IMR-90 (cell line): ENCODE measurements at regions not wholly inside any gene's neighbourhood (a gene's known extent, or its start where the extent isn't known, plus 50 kb on each side); places are given as distances from the start of the nearest gene placed in this dataset.
"Not testable (repeated sequence)": the region's sequence is repeated elsewhere in the genome, so short reads cannot be mapped to it uniquely, and the experiment has no call there.

Experiments
- ATAC-seq: fragments of 200-7000 bp; cut with Tn5 transposase; 2 replicates; pipeline ENCODE4 v1.9.1; 2020; ENCODE audit warnings: low read depth, mild to moderate bottlenecking, moderate library complexity
- BruUV-seq: library from RNA; stranded (reverse); fragments of 400-500 nt; replicated peaks from 2 replicates; lab custom pipeline; 2021; lab: Mats Ljungman, UMichigan
- CTCF ChIA-PET: fragments of 300-600 bp; formaldehyde crosslinking; extraction: SDS; loops from one replicate; lab custom pipeline; 2021; ENCODE audit warnings: antibody characterized with exemption; lab: Yijun Ruan, JAX
- POLR2A ChIA-PET: fragments of 300-600 bp; sonication (Branson Sonifier 250); formaldehyde crosslinking; loops from one replicate; lab custom pipeline; 2022; ENCODE audit warnings: antibody characterized with exemption; ENCODE audit not compliant: unreplicated experiment; lab: Charles Lee
- DNase-seq: peaks from one replicate; pipeline ENCODE4 v3.0.0; 2013
- H2AFZ ChIP-seq: replicated peaks from 2 replicates; pipeline ENCODE3; 2013; ENCODE audit warnings: low read length, mild to moderate bottlenecking; ENCODE audit not compliant: poor library complexity
- H2AK5ac ChIP-seq: 2 replicates; pipeline ENCODE4 v1.6.1; 2013; ENCODE audit warnings: low read depth, low read length, inconsistent platforms
- H2AK9ac ChIP-seq: replicated peaks from 2 replicates; pipeline ENCODE3; 2013; ENCODE audit warnings: mild to moderate bottlenecking, low read depth, low read length, moderate library complexity; ENCODE audit not compliant: poor library complexity
- H2BK120ac ChIP-seq: 2 replicates; pipeline ENCODE4 v1.6.1; 2013; ENCODE audit warnings: low read depth, low read length, inconsistent platforms
- H2BK15ac ChIP-seq: 3 replicates; pipeline ENCODE4 v1.6.1; 2013; ENCODE audit warnings: low read depth, low read length, inconsistent platforms
- H2BK20ac ChIP-seq: 2 replicates; pipeline ENCODE4 v1.6.1; 2013; ENCODE audit warnings: low read depth, mild to moderate bottlenecking, inconsistent platforms, low read length, moderate library complexity
- H2BK5ac ChIP-seq: 2 replicates; pipeline ENCODE4 v1.6.1; 2013; ENCODE audit warnings: mild to moderate bottlenecking, low read depth, low read length, inconsistent platforms; ENCODE audit not compliant: poor library complexity, severe bottlenecking
- H3K14ac ChIP-seq: replicated peaks from 2 replicates; pipeline ENCODE4 v1.6.1; 2013; ENCODE audit warnings: low read depth, low read length, inconsistent platforms
- H3K18ac ChIP-seq: 2 replicates; pipeline ENCODE4 v1.6.1; 2013; ENCODE audit warnings: low read depth, low read length, control low read depth
- H3K23ac ChIP-seq: 2 replicates; pipeline ENCODE4 v1.6.1; 2013; ENCODE audit warnings: low read depth, low read length, inconsistent platforms
- H3K27ac ChIP-seq: 2 replicates; pipeline ENCODE4 v1.5.1; 2013; ENCODE audit warnings: mild to moderate bottlenecking, control low read depth, low read length; ENCODE audit not compliant: insufficient read depth
- H3K27me3 ChIP-seq: 2 replicates; pipeline ENCODE4 v1.6.1; 2013; ENCODE audit warnings: low read length; ENCODE audit not compliant: control insufficient read depth, insufficient read depth
- H3K36me3 ChIP-seq: 2 replicates; pipeline ENCODE4 v1.6.1; 2013; ENCODE audit warnings: low read length, mixed read lengths; ENCODE audit not compliant: control insufficient read depth, insufficient read depth
- H3K4ac ChIP-seq: 2 replicates; pipeline ENCODE4 v1.6.1; 2013; ENCODE audit warnings: low read depth, low read length, inconsistent platforms
- H3K4me1 ChIP-seq: 2 replicates; pipeline ENCODE4 v1.6.1; 2013; ENCODE audit warnings: low read length, mixed read lengths; ENCODE audit not compliant: control insufficient read depth, insufficient read depth
- H3K4me2 ChIP-seq: 2 replicates; pipeline ENCODE4 v1.6.1; 2013; ENCODE audit warnings: low read depth, mild to moderate bottlenecking, control low read depth, low read length, moderate library complexity
- H3K4me3 ChIP-seq: 2 replicates; pipeline ENCODE4 v1.5.1; 2013; ENCODE audit warnings: low read depth, mild to moderate bottlenecking, control low read depth, low read length, moderate library complexity; ENCODE audit not compliant: insufficient read depth
- H3K56ac ChIP-seq: 2 replicates; pipeline ENCODE4 v1.6.1; 2013; ENCODE audit warnings: low read length, inconsistent platforms; ENCODE audit not compliant: insufficient read depth; ENCODE audit errors: extremely low read depth
- H3K79me1 ChIP-seq, 2 experiments: 2 replicates each; pipeline ENCODE4 v1.6.1; 2013; ENCODE audit warnings: low read length in 2 of 2, inconsistent platforms in 1 of 2, low read depth in 1 of 2
- H3K9ac ChIP-seq: 2 replicates; pipeline ENCODE4 v1.6.1; 2013; ENCODE audit warnings: low read depth, low read length, control low read depth
- H3K9me1 ChIP-seq: 2 replicates; pipeline ENCODE4 v1.6.1; 2013; ENCODE audit warnings: low read length, inconsistent platforms; ENCODE audit not compliant: insufficient read depth
- H3K9me3 ChIP-seq: 2 replicates; pipeline ENCODE4 v1.6.1; 2013; ENCODE audit warnings: low read length; ENCODE audit not compliant: control insufficient read depth, insufficient read depth
- H4K20me1 ChIP-seq: 2 replicates; pipeline ENCODE4 v1.6.1; 2013; ENCODE audit warnings: low read length, inconsistent platforms; ENCODE audit not compliant: insufficient read depth
- H4K5ac ChIP-seq: 2 replicates; pipeline ENCODE4 v1.6.1; 2013; ENCODE audit warnings: mild to moderate bottlenecking, low read depth, low read length, control low read depth
- H4K8ac ChIP-seq, 2 experiments: 2 replicates each; pipeline ENCODE4 v1.6.1; 2013; ENCODE audit warnings: low read depth in 2 of 2, low read length in 2 of 2, control low read depth in 1 of 2, inconsistent platforms in 1 of 2
- H4K91ac ChIP-seq: 2 replicates; pipeline ENCODE4 v1.6.1; 2013; ENCODE audit warnings: low read depth, low read length, inconsistent platforms; ENCODE audit not compliant: insufficient read depth
- WGBS, 2 experiments: methylation state at CpG; one replicate each; pipeline versions ENCODE4 v1.1.5 to v1.1.7; 2013; ENCODE audit warnings: missing lambda C conversion rate in 2 of 2; ENCODE audit not compliant: insufficient read length in 1 of 2; ENCODE audit errors: extremely low coverage in 2 of 2; 5-methylcytosine and 5-hydroxymethylcytosine counted together
- dilution Hi-C: fragments of 300-500 bp; cut with HindIII; formaldehyde crosslinking; loops from one replicate; pipeline ENCODE4 v1.14.3; 2018; ENCODE audit warnings: low sequenced_read_pairs; ENCODE audit not compliant: unreplicated experiment
- in situ Hi-C: fragments of 300-500 bp; cut with MboI; formaldehyde crosslinking; loops from 3 replicates; pipeline ENCODE4 v1.14.3; 2019; ENCODE audit warnings: low sequenced_read_pairs, inconsistent platforms, mixed read lengths
- intact Hi-C: fragments of 100-400 bp; cut with micrococcal nuclease; formaldehyde crosslinking; loops from 2 replicates; pipeline ENCODE4 v1.10.0; 2022

DNA sequence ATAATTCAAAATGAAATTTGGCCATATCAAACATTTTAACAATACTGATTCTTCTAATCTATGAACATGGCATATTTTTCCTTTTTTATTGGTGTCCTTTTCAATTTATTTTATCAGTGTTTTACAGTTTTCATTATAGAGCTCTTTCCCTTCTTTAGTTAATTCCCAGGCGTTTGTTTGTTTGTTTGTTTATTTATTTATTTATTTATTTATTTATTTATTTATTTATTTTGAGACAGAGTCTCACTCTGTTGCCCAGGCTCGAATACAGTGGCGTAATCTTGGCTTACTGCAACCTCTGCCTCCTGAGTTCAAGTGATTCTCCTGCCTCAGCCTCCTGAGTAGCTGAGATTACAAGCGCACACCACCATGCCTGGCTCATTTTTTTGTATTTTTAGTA is 1049.4 kb upstream of the CDH6 start:
- H2BK5ac ChIP-seq, H3K18ac ChIP-seq, H2BK20ac ChIP-seq, H3K23ac ChIP-seq, DNase-seq, H3K4me3 ChIP-seq, dilution Hi-C loops, H3K27me3 ChIP-seq, H4K20me1 ChIP-seq, H4K5ac ChIP-seq, H3K4ac ChIP-seq, in situ Hi-C loops, H4K91ac ChIP-seq, H2BK120ac ChIP-seq, H2AFZ ChIP-seq, H3K56ac ChIP-seq, H3K9me3 ChIP-seq, H4K8ac ChIP-seq, H3K79me1 ChIP-seq, H3K4me1 ChIP-seq, H2AK9ac ChIP-seq, H3K27ac ChIP-seq, H3K4me2 ChIP-seq, H3K9ac ChIP-seq, H3K14ac ChIP-seq, BruUV-seq, POLR2A ChIA-PET, H2BK15ac ChIP-seq, H3K9me1 ChIP-seq, H3K36me3 ChIP-seq, CTCF ChIA-PET, intact Hi-C loops, ATAC-seq, H2AK5ac ChIP-seq: not testable (repeated sequence)
- WGBS, 2 experiments: no CpG with 5 or more reads among the region's 4 CpGs
